ENCODE measurements at regions not wholly inside any gene's neighbourhood (a gene's known extent, or its start where the extent isn't known, plus 50 kb on each side); places are given as distances from the start of the nearest gene placed in this dataset.
"Not testable (repeated sequence)": the region's sequence is repeated elsewhere in the genome, so short reads cannot be mapped to it uniquely, and the experiment has no call there.

DNA sequence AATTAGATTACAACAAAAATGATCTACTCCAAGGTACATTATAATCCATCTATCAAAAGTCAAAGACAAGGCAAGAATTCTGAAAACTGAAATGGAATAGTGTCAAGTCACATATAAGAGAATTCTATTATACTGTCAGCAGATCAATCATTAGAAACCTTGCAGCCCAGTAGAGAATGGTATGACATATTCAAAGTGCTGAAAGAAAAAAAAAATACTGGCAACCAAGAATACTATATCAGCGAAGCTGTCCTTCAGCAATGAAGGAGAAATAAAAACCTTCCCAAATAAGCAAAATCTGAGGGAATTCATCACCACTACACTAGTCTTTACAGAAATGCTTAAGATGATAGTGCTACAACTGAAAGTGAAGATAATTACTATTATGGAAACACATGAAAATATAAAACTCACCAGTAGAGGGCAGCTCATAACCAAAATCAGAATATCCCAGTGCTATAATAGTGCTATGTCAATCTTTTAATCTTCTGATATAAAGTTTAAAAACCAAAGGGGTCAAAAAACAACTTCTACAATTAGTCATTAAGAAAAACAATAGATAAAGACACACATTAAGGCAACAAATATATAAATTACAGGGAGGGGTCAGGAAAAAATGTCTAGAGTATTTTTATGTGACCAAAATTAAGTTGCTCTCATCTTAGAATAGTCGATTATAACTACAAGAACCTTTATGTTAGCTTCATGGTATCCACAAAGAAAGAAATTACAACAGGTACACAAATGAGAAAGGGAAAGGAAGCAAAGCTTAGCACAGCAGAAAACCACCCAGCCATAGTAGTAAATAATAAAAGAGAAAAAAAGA lies 190.7 kb upstream of the CNTN6 start:
- Mint-ChIP-seq H3K9me3 (ENCODE audit: low read depth, unreplicated experiment) (peaks cover 2% of the 10 kb centered on the region), H3K4me1 (ENCODE audit: low read depth, unreplicated experiment) (no peaks in the 10 kb centered on the region), H3K36me3 (ENCODE audit: insufficient read depth, unreplicated experiment) (no peaks in the 10 kb centered on the region), H3K27me3 (ENCODE audit: unreplicated experiment) (no peaks in the 10 kb centered on the region), H3K4me3 (ENCODE audit: low read depth, unreplicated experiment) (no peak overlapping the region), H3K27ac (ENCODE audit: unreplicated experiment) (no peak overlapping the region)
- CTCF ChIA-PET: no interaction called here
- intact Hi-C loops (cut with micrococcal nuclease; ENCODE audit: unreplicated experiment): loop anchor here (2.0 to 5.0 kb wide), 2 partner anchors 155 to 269 kb away; no protein-coding TSS in a partner anchor
- no TSS peak for BruUV-seq (replicated peaks)
- TF ChIP-seq, protein P1, sequence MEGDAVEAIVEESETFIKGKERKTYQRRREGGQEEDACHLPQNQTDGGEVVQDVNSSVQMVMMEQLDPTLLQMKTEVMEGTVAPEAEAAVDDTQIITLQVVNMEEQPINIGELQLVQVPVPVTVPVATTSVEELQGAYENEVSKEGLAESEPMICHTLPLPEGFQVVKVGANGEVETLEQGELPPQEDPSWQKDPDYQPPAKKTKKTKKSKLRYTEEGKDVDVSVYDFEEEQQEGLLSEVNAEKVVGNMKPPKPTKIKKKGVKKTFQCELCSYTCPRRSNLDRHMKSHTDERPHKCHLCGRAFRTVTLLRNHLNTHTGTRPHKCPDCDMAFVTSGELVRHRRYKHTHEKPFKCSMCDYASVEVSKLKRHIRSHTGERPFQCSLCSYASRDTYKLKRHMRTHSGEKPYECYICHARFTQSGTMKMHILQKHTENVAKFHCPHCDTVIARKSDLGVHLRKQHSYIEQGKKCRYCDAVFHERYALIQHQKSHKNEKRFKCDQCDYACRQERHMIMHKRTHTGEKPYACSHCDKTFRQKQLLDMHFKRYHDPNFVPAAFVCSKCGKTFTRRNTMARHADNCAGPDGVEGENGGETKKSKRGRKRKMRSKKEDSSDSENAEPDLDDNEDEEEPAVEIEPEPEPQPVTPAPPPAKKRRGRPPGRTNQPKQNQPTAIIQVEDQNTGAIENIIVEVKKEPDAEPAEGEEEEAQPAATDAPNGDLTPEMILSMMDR (IDR thresholded peaks at IDR 0.05; ENCODE audit: unreplicated experiment): peak; percentile 24
- no peak for DNase-seq

DNA sequence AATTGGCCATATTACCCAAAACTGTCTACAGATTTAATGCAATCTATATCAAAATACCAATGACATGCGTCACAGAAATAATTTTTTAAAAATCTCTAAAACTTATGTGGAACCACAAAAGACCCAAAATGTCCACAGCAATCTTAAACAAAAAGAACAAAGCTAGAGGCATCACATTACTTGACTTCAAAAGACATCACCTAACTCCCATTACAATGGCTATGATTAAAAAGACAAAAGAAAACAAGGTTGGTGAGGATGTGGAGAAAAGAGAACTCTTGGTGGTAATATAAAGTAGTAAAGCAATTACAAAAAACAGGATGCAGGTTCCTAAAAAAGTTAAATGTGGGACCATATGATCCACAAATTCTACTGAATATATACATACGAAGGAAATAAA lies 187.6 kb upstream of the CNTN6 start:
- intact Hi-C loops (cut with micrococcal nuclease; ENCODE audit: unreplicated experiment): loop anchor here (5.0 kb wide), 1 partner anchor 177 kb away; no protein-coding TSS in a partner anchor
- H3K4me3 Mint-ChIP-seq (ENCODE audit: low read depth, unreplicated experiment): no peak overlapping the region
- no peaks in the 10 kb centered on the region for H3K4me1 Mint-ChIP-seq (ENCODE audit: low read depth, unreplicated experiment)
- TF ChIP-seq, protein P1 (IDR thresholded peaks at IDR 0.05; ENCODE audit: unreplicated experiment): no peak
- H3K27me3 Mint-ChIP-seq (ENCODE audit: unreplicated experiment): no peaks in the 10 kb centered on the region
- no peaks in the 10 kb centered on the region for H3K36me3 Mint-ChIP-seq (ENCODE audit: insufficient read depth, unreplicated experiment)
- CTCF ChIA-PET: no interaction called here
- DNase-seq: no peak
- BruUV-seq (replicated peaks): no TSS peak
- peaks cover 2% of the 10 kb centered on the region for H3K9me3 Mint-ChIP-seq (ENCODE audit: low read depth, unreplicated experiment)
- no peak overlapping the region for H3K27ac Mint-ChIP-seq (ENCODE audit: unreplicated experiment)

DNA sequence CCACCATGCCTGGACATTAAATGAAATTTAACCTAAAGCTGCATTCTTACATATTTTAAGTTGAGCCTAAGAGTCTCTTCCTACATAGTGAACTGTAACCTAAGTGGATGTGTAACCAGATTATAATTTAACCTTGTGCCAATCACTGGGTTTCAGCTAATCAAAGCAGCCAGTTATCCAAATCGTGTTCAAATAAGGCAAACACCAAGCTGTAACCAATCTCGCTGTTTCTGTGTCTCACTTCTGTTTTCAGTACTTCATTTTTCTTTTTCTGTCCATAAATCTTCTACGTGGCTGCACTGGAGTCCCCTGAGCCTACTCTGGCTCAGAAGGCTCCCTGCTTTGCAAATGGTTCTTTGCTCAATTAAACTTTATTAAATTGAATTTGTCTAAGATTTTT lies 186.1 kb upstream of the CNTN6 start:
- no peak for DNase-seq
- Mint-ChIP-seq H3K36me3 (ENCODE audit: insufficient read depth, unreplicated experiment) (no peaks in the 10 kb centered on the region), H3K4me3 (ENCODE audit: low read depth, unreplicated experiment) (no peak overlapping the region), H3K27me3 (ENCODE audit: unreplicated experiment) (no peaks in the 10 kb centered on the region), H3K9me3 (ENCODE audit: low read depth, unreplicated experiment) (peaks cover 5% of the 10 kb centered on the region), H3K4me1 (ENCODE audit: low read depth, unreplicated experiment) (peaks cover 7% of the 10 kb centered on the region), H3K27ac (ENCODE audit: unreplicated experiment) (no peak overlapping the region)
- TF ChIP-seq, protein P1 (IDR thresholded peaks at IDR 0.05; ENCODE audit: unreplicated experiment): no peak
- CTCF ChIA-PET: interaction anchor here (0.6 kb wide), 1 partner anchor 104 kb away, joined by 3 read pairs; no protein-coding TSS in a partner anchor
- intact Hi-C loops (cut with micrococcal nuclease; ENCODE audit: unreplicated experiment): loop anchor here (5.0 kb wide), 1 partner anchor 176 kb away; no protein-coding TSS in a partner anchor
- BruUV-seq (replicated peaks): no TSS peak

DNA sequence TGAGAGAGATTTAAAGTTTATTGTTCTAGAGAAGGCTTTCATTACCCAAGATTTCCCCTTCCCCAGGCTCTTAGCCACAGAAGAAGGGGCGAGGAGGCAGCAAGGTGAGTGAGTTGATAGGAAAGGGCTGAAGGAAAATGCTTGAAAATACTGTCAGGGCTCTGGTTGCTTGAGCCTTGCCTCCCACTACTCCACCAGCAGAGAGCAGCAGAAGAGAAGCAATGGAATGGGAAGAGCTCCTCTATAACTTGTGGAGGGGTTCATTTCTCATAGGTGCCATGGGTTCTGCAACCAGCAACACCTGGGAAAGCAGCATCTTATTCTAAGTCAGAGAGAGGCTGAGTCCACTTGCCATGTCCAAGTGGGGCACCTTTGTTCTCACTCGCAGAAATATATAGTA lies 184.0 kb upstream of the CNTN6 start:
- Mint-ChIP-seq H3K4me3 (ENCODE audit: low read depth, unreplicated experiment) (no peak overlapping the region), H3K36me3 (ENCODE audit: insufficient read depth, unreplicated experiment) (peaks cover 6% of the 10 kb centered on the region), H3K27ac (ENCODE audit: unreplicated experiment) (no peak overlapping the region), H3K9me3 (ENCODE audit: low read depth, unreplicated experiment) (peaks cover 5% of the 10 kb centered on the region), H3K27me3 (ENCODE audit: unreplicated experiment) (no peaks in the 10 kb centered on the region), H3K4me1 (ENCODE audit: low read depth, unreplicated experiment) (peaks cover 9% of the 10 kb centered on the region)
- DNase-seq: no peak
- TF ChIP-seq, protein P1 (IDR thresholded peaks at IDR 0.05; ENCODE audit: unreplicated experiment): no peak
- intact Hi-C loops (cut with micrococcal nuclease; ENCODE audit: unreplicated experiment): loop anchor here (5.0 kb wide), 1 partner anchor 173 kb away; no protein-coding TSS in a partner anchor
- CTCF ChIA-PET: no interaction called here
- BruUV-seq (replicated peaks): no TSS peak

DNA sequence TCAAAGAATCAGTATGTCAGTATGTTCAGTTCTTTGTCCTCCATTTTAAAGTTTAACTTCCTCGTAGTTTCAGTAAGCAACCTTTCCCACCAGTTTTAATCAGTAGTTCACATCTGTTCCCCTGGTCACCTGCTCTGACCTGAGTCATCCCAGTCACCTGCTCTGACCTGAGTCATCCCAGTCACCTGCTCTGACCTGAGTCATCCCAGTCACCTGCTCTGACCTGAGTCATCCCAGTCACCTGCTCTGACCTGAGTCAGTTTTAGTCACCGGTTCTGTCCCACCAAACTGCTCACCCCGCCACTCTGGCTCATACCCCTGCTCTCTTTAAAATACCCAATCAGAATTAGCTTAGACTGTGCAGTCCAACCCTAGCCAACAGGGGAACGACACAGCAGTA lies 180.1 kb upstream of the CNTN6 start:
- H3K4me1 Mint-ChIP-seq (ENCODE audit: low read depth, unreplicated experiment); intact Hi-C loops (cut with micrococcal nuclease; ENCODE audit: unreplicated experiment); H3K4me3 Mint-ChIP-seq (ENCODE audit: low read depth, unreplicated experiment); BruUV-seq (replicated peaks); H3K27me3 Mint-ChIP-seq (ENCODE audit: unreplicated experiment); H3K9me3 Mint-ChIP-seq (ENCODE audit: low read depth, unreplicated experiment); H3K36me3 Mint-ChIP-seq (ENCODE audit: insufficient read depth, unreplicated experiment); CTCF ChIA-PET: not testable (repeated sequence)
- peak; percentile 31 for DNase-seq
- H3K27ac Mint-ChIP-seq (ENCODE audit: unreplicated experiment): peak overlapping the region; percentile 95
